Right atrium auricular region (tissue), 2 donors: ENCODE measurements at regions not wholly inside any gene's neighbourhood (a gene's known extent, or its start where the extent isn't known, plus 50 kb on each side); places are given as distances from the start of the nearest gene placed in this dataset.

Experiments
- DNase-seq: peaks from one replicate; pipeline ENCODE4 v3.0.0-alpha.2; 2019; ENCODE audit warnings: low spot score
- H3K27ac ChIP-seq, 2 donors: fragments of 200-600 bp; sonication (generic); 1 replicate in 1 of 2; 2 replicates in 1 of 2; pipeline ENCODE4 v1.5.1; 2016 to 2019
- H3K27me3 ChIP-seq, 2 donors: fragments of 200-600 bp; sonication (generic); one replicate each; pipeline versions ENCODE4 v1.5.1 to v1.6.0; 2017 to 2019
- H3K36me3 ChIP-seq: fragments of 200-600 bp; sonication (generic); one replicate; pipeline ENCODE4 v1.5.1; 2016
- H3K4me1 ChIP-seq, 2 donors: fragments of 200-600 bp; sonication (generic); one replicate each; pipeline versions ENCODE4 v1.5.1 to v1.6.0; 2017 to 2019
- H3K4me3 ChIP-seq, 2 donors: fragments of 200-600 bp; sonication (generic); 1 replicate in 1 of 2; 2 replicates in 1 of 2; pipeline ENCODE4 v1.5.1; 2017 to 2019; ENCODE audit warnings: mild to moderate bottlenecking in 1 of 2, moderate library complexity in 1 of 2
- H3K9me3 ChIP-seq, 2 donors: fragments of 200-600 bp; sonication (generic); one replicate each; pipeline ENCODE4 v1.5.1; 2019
- CTCF ChIP-seq, 2 donors: fragments of 200-600 bp; sonication (generic); IDR thresholded peaks; one replicate each; pipeline ENCODE4 v1.5.1; 2019; ENCODE audit warnings: antibody characterized with exemption in 2 of 2

- no peak for TF ChIP-seq CTCF (IDR thresholded peaks at IDR 0.05)
- Histone ChIP-seq H3K4me1 (peaks cover 0 to 44% of the 10 kb centered on the region in 2 donors), H3K27ac (no peak overlapping the region)
Observed at GRCh38 chr21:39084979-39085729, 98.1 kb downstream of the PSMG1 start.

GRCh38 chr21:39084073-39084472 is 99.2 kb downstream of the PSMG1 start:
- Histone ChIP-seq H3K9me3 (no peaks in the 10 kb centered on the region), H3K27ac (no peak overlapping the region), H3K4me1 (peaks cover 0 to 44% of the 10 kb centered on the region in 2 donors), H3K36me3 (no peaks in the 10 kb centered on the region), H3K4me3 (no peak overlapping the region), H3K27me3 (no peaks in the 10 kb centered on the region)
- no peak for TF ChIP-seq CTCF (IDR thresholded peaks at IDR 0.05)
- DNase-seq: no peak

More at GRCh38 chr21:39084979-39085729, 98.1 kb downstream of the PSMG1 start:
- H3K27me3 ChIP-seq: no peaks in the 10 kb centered on the region
- H3K4me3 ChIP-seq: no peak overlapping the region
- H3K36me3 ChIP-seq: no peaks in the 10 kb centered on the region
- DNase-seq: no peak
- H3K9me3 ChIP-seq: no peaks in the 10 kb centered on the region

- Histone ChIP-seq H3K4me1 (peaks cover 0 to 44% of the 10 kb centered on the region in 2 donors), H3K4me3 (no peak overlapping the region), H3K36me3 (no peaks in the 10 kb centered on the region), H3K27ac (no peak overlapping the region), H3K27me3 (no peaks in the 10 kb centered on the region), H3K9me3 (no peaks in the 10 kb centered on the region)
- TF ChIP-seq CTCF (IDR thresholded peaks at IDR 0.05): no peak
- no peak for DNase-seq
Observed at GRCh38 chr21:39083377-39084008, 99.8 kb downstream of the PSMG1 start.

- TF ChIP-seq CTCF (IDR thresholded peaks at IDR 0.05): no peak
- H3K27ac ChIP-seq: no peak overlapping the region
- H3K36me3 ChIP-seq: no peaks in the 10 kb centered on the region
- no peak for DNase-seq
- H3K4me3 ChIP-seq: no peak overlapping the region
- peaks cover 0 to 37% of the 10 kb centered on the region in 2 donors for H3K4me1 ChIP-seq
- H3K27me3 ChIP-seq: no peaks in the 10 kb centered on the region
- H3K9me3 ChIP-seq: no peaks in the 10 kb centered on the region
Observed at GRCh38 chr21:39082656-39083376, 100.4 kb downstream of the PSMG1 start.

- Histone ChIP-seq H3K9me3 (no peaks in the 10 kb centered on the region), H3K4me3 (no peak overlapping the region), H3K27ac (no peak overlapping the region), H3K4me1 (peaks cover 0 to 13% of the 10 kb centered on the region in 2 donors), H3K27me3 (no peaks in the 10 kb centered on the region), H3K36me3 (no peaks in the 10 kb centered on the region)
- no peak for DNase-seq
- TF ChIP-seq CTCF (IDR thresholded peaks at IDR 0.05): no peak
Observed at GRCh38 chr21:39080366-39080765, 102.9 kb downstream of the PSMG1 start.
